ENCODE measurements at regions not wholly inside any gene's neighbourhood (a gene's known extent, or its start where the extent isn't known, plus 50 kb on each side); places are given as distances from the start of the nearest gene placed in this dataset.

- H3K79me2 ChIP-seq (ENCODE audit: insufficient read depth): no peaks in the 10 kb centered on the region
- no peak overlapping the region for H3K27ac ChIP-seq
- TF ChIP-seq EZH2 (IDR thresholded peaks at IDR 0.05; ENCODE audit: insufficient read depth, poor library complexity, severe bottlenecking) (no peak), EZH2phosphoT487 (IDR thresholded peaks at IDR 0.05; ENCODE audit: insufficient read depth, low read depth) (no peak)
- no peaks in the 10 kb centered on the region; the same call in 1 of the 2 replicates for H3K27me3 ChIP-seq (replicated peaks; ENCODE audit: insufficient read depth)
- H3K4me2 ChIP-seq (ENCODE audit: unreplicated experiment): no peak overlapping the region
- H3F3A ChIP-seq (ENCODE audit: insufficient read depth): peaks cover under 1% of the 10 kb centered on the region; the same call in 1 of the 2 replicates
- no peak overlapping the region for H3K4me3 ChIP-seq
- no peak for DNase-seq
- no peak overlapping the region for H3K9ac ChIP-seq
- H3K9me2 ChIP-seq (ENCODE audit: insufficient read depth): no peaks in the 10 kb centered on the region
- 86 to 91% methylated on average over 1 of the region's 1 CpG for whole genome bisulfite sequencing, 2 experiments (ENCODE audit: low coverage in 1 of 2, low lambda C conversion rate in 2 of 2, missing lambda C conversion rate in 2 of 2)
- peaks cover 4% of the 10 kb centered on the region for H3K4me1 ChIP-seq (ENCODE audit: insufficient read depth)
- H4K20me1 ChIP-seq (ENCODE audit: insufficient read depth): no peaks in the 10 kb centered on the region
- no peaks in the 10 kb centered on the region for H3K36me3 ChIP-seq (ENCODE audit: low read depth)
- in situ Hi-C loops (cut with MboI): no loop called here
- no peak overlapping the region for H2AFZ ChIP-seq
- no peaks in the 10 kb centered on the region for H3K9me3 ChIP-seq (ENCODE audit: low read depth)
Measured at GRCh38 chr1:223016381-223016780, 126.7 kb downstream of the TLR5 start.

- Histone ChIP-seq H3K4me2 (ENCODE audit: unreplicated experiment) (no peak overlapping the region), H4K20me1 (ENCODE audit: insufficient read depth) (no peaks in the 10 kb centered on the region), H3K27ac (no peak overlapping the region), H2AFZ (no peak overlapping the region), H3K4me3 (no peak overlapping the region), H3K9me3 (ENCODE audit: low read depth) (no peaks in the 10 kb centered on the region), H3K9ac (no peak overlapping the region), H3K36me3 (ENCODE audit: low read depth) (no peaks in the 10 kb centered on the region), H3K9me2 (ENCODE audit: insufficient read depth) (no peaks in the 10 kb centered on the region), H3K27me3 (replicated peaks; ENCODE audit: insufficient read depth) (no peaks in the 10 kb centered on the region; the same call in 1 of the 2 replicates), H3F3A (ENCODE audit: insufficient read depth) (no peaks in the 10 kb centered on the region), H3K4me1 (ENCODE audit: insufficient read depth) (no peaks in the 10 kb centered on the region), H3K79me2 (ENCODE audit: insufficient read depth) (no peaks in the 10 kb centered on the region)
- 76 to 78% methylated on average over 6 of the region's 6 CpGs for WGBS, 2 experiments (ENCODE audit: low coverage in 1 of 2, low lambda C conversion rate in 2 of 2, missing lambda C conversion rate in 2 of 2)
- TF ChIP-seq EZH2phosphoT487 (IDR thresholded peaks at IDR 0.05; ENCODE audit: insufficient read depth, low read depth): no peak
- TF ChIP-seq EZH2 (IDR thresholded peaks at IDR 0.05; ENCODE audit: insufficient read depth, poor library complexity, severe bottlenecking): no peak
- no peak for DNase-seq
- in situ Hi-C loops (cut with MboI): no loop called here
Measured at GRCh38 chr1:223016890-223017289, 126.2 kb downstream of the TLR5 start.

- no peaks in the 10 kb centered on the region; the same call in 1 of the 2 replicates for H3K27me3 ChIP-seq (replicated peaks; ENCODE audit: insufficient read depth)
- no peaks in the 10 kb centered on the region for H3F3A ChIP-seq (ENCODE audit: insufficient read depth)
- H3K27ac ChIP-seq: no peak overlapping the region
- no peaks in the 10 kb centered on the region for H3K79me2 ChIP-seq (ENCODE audit: insufficient read depth)
- 72 to 80% methylated on average over 7 to 8 of the region's 8 CpGs for WGBS, 2 experiments (ENCODE audit: low coverage in 1 of 2, low lambda C conversion rate in 2 of 2, missing lambda C conversion rate in 2 of 2)
- H2AFZ ChIP-seq: no peak overlapping the region
- no peaks in the 10 kb centered on the region for H3K4me1 ChIP-seq (ENCODE audit: insufficient read depth)
- no peaks in the 10 kb centered on the region for H3K9me3 ChIP-seq (ENCODE audit: low read depth)
- in situ Hi-C loops (cut with MboI): no loop called here
- H3K9ac ChIP-seq: no peak overlapping the region
- H3K36me3 ChIP-seq (ENCODE audit: low read depth): no peaks in the 10 kb centered on the region
- TF ChIP-seq EZH2 (IDR thresholded peaks at IDR 0.05; ENCODE audit: insufficient read depth, poor library complexity, severe bottlenecking) (no peak), EZH2phosphoT487 (IDR thresholded peaks at IDR 0.05; ENCODE audit: insufficient read depth, low read depth) (no peak)
- H4K20me1 ChIP-seq (ENCODE audit: insufficient read depth): no peaks in the 10 kb centered on the region
- DNase-seq: no peak
- H3K4me3 ChIP-seq: no peak overlapping the region
- H3K4me2 ChIP-seq (ENCODE audit: unreplicated experiment): no peak overlapping the region
- no peaks in the 10 kb centered on the region for H3K9me2 ChIP-seq (ENCODE audit: insufficient read depth)
Measured at GRCh38 chr1:223017291-223017690, 125.8 kb downstream of the TLR5 start.

- H3K27me3 ChIP-seq (replicated peaks; ENCODE audit: insufficient read depth): no peaks in the 10 kb centered on the region; the same call in 1 of the 2 replicates
- no peaks in the 10 kb centered on the region for H3F3A ChIP-seq (ENCODE audit: insufficient read depth)
- no peak overlapping the region for H3K4me2 ChIP-seq (ENCODE audit: unreplicated experiment)
- in situ Hi-C loops (cut with MboI): no loop called here
- H3K9me2 ChIP-seq (ENCODE audit: insufficient read depth): no peaks in the 10 kb centered on the region
- no peaks in the 10 kb centered on the region for H3K79me2 ChIP-seq (ENCODE audit: insufficient read depth)
- H3K9me3 ChIP-seq (ENCODE audit: low read depth): no peaks in the 10 kb centered on the region
- H3K4me1 ChIP-seq (ENCODE audit: insufficient read depth): no peaks in the 10 kb centered on the region
- H3K27ac ChIP-seq: no peak overlapping the region
- no peak for DNase-seq
- no peaks in the 10 kb centered on the region for H4K20me1 ChIP-seq (ENCODE audit: insufficient read depth)
- no peak overlapping the region for H3K9ac ChIP-seq
- TF ChIP-seq EZH2phosphoT487 (IDR thresholded peaks at IDR 0.05; ENCODE audit: insufficient read depth, low read depth): no peak
- TF ChIP-seq EZH2 (IDR thresholded peaks at IDR 0.05; ENCODE audit: insufficient read depth, poor library complexity, severe bottlenecking): no peak
- WGBS, 2 experiments (ENCODE audit: low coverage in 1 of 2, low lambda C conversion rate in 2 of 2, missing lambda C conversion rate in 2 of 2): 95 to 98% methylated on average over 7 of the region's 7 CpGs
- H3K4me3 ChIP-seq: no peak overlapping the region
- no peaks in the 10 kb centered on the region for H3K36me3 ChIP-seq (ENCODE audit: low read depth)
- H2AFZ ChIP-seq: no peak overlapping the region
Measured at GRCh38 chr1:223018534-223018933, 124.5 kb downstream of the TLR5 start.

GRCh38 chr1:223019256-223019655, 123.8 kb downstream of the TLR5 start:
- TF ChIP-seq EZH2phosphoT487 (IDR thresholded peaks at IDR 0.05; ENCODE audit: insufficient read depth, low read depth) (no peak), EZH2 (IDR thresholded peaks at IDR 0.05; ENCODE audit: insufficient read depth, poor library complexity, severe bottlenecking) (no peak)
- in situ Hi-C loops (cut with MboI): no loop called here
- Histone ChIP-seq H3K4me3 (no peak overlapping the region), H3K9ac (no peak overlapping the region), H3K27me3 (replicated peaks; ENCODE audit: insufficient read depth) (no peaks in the 10 kb centered on the region), H3K9me3 (ENCODE audit: low read depth) (no peaks in the 10 kb centered on the region), H2AFZ (no peak overlapping the region), H3K79me2 (ENCODE audit: insufficient read depth) (no peaks in the 10 kb centered on the region), H3K9me2 (ENCODE audit: insufficient read depth) (no peaks in the 10 kb centered on the region), H3K4me2 (ENCODE audit: unreplicated experiment) (no peak overlapping the region), H3K27ac (no peak overlapping the region), H3F3A (ENCODE audit: insufficient read depth) (no peaks in the 10 kb centered on the region), H3K36me3 (ENCODE audit: low read depth) (no peaks in the 10 kb centered on the region), H4K20me1 (ENCODE audit: insufficient read depth) (no peaks in the 10 kb centered on the region), H3K4me1 (ENCODE audit: insufficient read depth) (no peaks in the 10 kb centered on the region)
- DNase-seq: no peak
